Subcutaneous abdominal adipose tissue (tissue), 5 donors: ENCODE measurements at regions not wholly inside any gene's neighbourhood (a gene's known extent, or its start where the extent isn't known, plus 50 kb on each side); places are given as distances from the start of the nearest gene placed in this dataset.

Source experiments
- H3K27ac ChIP-seq: one replicate; pipeline ENCODE4 v1.7.0; 2013; ENCODE audit warnings: low read depth, mild to moderate bottlenecking, inconsistent platforms, low read length, moderate library complexity
- H3K27me3 ChIP-seq, 5 donors: one replicate each; pipeline ENCODE4 v1.7.0; 2013; ENCODE audit warnings: low read length in 5 of 5, inconsistent platforms in 1 of 5; ENCODE audit not compliant: control insufficient read depth in 5 of 5, insufficient read depth in 4 of 5
- H3K36me3 ChIP-seq, 5 donors: one replicate each; pipeline ENCODE4 v1.7.0; 2013; ENCODE audit warnings: low read length in 5 of 5; ENCODE audit not compliant: control insufficient read depth in 5 of 5, insufficient read depth in 5 of 5
- H3K4me1 ChIP-seq, 5 donors: one replicate each; pipeline ENCODE4 v1.7.0; 2013; ENCODE audit warnings: low read length in 5 of 5, mild to moderate bottlenecking in 3 of 5, moderate library complexity in 1 of 5; ENCODE audit not compliant: control insufficient read depth in 5 of 5, insufficient read depth in 5 of 5
- H3K4me3 ChIP-seq, 5 donors: one replicate each; pipeline ENCODE4 v1.7.0; 2013; ENCODE audit warnings: low read length in 5 of 5, low read depth in 1 of 5
- H3K9ac ChIP-seq, 5 donors: one replicate each; pipeline ENCODE4 v1.7.0; 2013; ENCODE audit warnings: low read length in 5 of 5, mild to moderate bottlenecking in 4 of 5, moderate library complexity in 3 of 5
- H3K9me3 ChIP-seq, 5 donors: one replicate each; pipeline ENCODE4 v1.7.0; 2013; ENCODE audit warnings: low read length in 5 of 5; ENCODE audit not compliant: control insufficient read depth in 5 of 5
- donor health status: healthy.
- donor health status: healthy.
- donor health status: healthy.
- donor health status: healthy.
- donor health status: healthy.

DNA sequence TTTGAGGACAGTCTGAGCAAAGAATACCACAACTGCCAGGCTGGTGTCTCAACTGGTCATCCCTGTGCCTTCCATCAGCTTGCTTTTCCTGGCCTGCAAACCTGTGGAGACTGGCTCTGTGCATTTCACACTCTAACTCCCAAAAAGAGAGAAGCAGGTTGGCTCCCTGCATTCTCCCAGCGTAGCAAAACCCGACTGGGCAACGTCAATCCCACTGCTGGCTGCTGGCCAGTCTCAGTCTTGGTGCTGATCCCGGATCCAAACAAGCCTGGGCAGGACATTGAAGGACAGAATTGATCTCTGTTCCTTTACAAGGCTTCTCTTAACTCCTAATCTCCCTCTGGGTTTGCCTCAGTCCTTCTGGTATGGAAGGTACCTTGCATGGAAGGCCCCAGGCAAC is 65.4 kb downstream of the FZD10 start:
- Histone ChIP-seq H3K9me3 (peaks cover 3 to 14% (median 6%) of the 10 kb centered on the region in 5 donors), H3K27ac (no peak overlapping the region), H3K36me3 (no peaks in the 10 kb centered on the region), H3K4me3 (no peak overlapping the region), H3K9ac (no peak overlapping the region), H3K27me3 (peaks cover 0 to 19% (median 14%) of the 10 kb centered on the region in 5 donors), H3K4me1 (no peaks in the 10 kb centered on the region)

DNA sequence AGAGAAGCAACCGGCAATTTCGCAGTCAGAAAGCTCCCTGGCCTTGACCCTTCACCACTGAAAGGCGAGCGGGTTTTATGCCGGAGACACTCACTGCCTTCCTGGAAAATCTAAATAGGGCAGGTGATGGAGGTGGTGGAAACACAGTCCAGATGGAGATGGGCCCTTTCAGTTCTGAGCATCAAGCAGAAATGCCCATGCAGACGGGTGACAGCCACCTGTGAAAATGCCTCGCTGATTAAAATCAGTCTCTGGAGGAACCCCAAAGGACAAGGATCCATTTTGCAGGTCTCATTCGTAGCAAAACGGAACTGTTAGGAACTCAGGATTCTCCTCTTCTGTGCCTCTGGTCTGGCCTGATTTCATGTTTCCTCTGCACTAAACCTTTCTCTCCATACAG is 74.2 kb downstream of the FZD10 start:
- no peak overlapping the region for H3K9ac ChIP-seq
- H3K9me3 ChIP-seq, result peaks cover 3 to 11% (median 4%) of the 10 kb centered on the region in 5 donors
- H3K27me3 ChIP-seq, result peaks cover 0 to 9% (median 3%) of the 10 kb centered on the region in 5 donors
- H3K4me1 ChIP-seq, result no peaks in the 10 kb centered on the region
- no peak overlapping the region for H3K4me3 ChIP-seq
- no peaks in the 10 kb centered on the region for H3K36me3 ChIP-seq
- H3K27ac ChIP-seq, result no peak overlapping the region

DNA sequence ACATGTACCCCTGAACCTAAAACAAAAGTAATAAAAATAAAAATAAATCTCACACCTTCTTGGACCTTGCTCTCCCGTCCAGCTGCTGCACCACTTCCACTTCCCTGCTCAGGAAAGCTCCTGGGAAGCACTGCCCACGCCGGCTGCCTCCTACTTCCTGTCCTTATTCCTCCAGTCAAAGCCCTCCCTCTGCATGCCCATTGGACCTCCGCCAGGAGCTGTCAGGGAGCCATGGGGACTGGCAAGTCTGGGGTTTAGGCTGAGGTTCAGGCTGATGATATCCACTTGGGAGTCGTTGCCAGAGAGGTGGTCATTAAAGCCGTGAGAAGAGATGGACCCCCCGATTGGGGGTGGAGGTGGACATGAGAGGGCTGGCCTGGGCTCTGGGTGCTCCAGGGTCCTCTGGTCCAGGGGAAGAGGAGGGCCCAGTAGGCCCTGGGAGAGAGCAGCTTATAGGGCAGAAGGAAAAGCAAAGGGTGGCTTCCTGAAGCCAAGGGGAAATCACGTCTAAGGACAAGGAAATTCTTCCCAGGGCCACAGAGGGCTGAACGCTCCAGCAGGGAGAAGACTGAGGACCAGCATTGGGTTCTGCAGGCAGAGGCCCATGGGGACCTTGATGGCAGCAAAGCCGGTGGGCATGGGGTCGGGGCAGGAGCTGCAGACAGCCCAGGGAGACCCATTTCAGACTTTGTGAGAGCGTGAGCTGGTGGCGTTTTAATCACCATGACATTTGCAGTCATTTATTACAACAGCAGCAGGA is 78.7 kb downstream of the FZD10 start:
- Histone ChIP-seq H3K4me1 (no peaks in the 10 kb centered on the region), H3K27me3 (peaks cover 0 to 3% (median 0%) of the 10 kb centered on the region in 5 donors), H3K27ac (no peak overlapping the region), H3K9me3 (no peaks in the 10 kb centered on the region), H3K36me3 (no peaks in the 10 kb centered on the region), H3K9ac (no peak overlapping the region), H3K4me3 (no peak overlapping the region)

DNA sequence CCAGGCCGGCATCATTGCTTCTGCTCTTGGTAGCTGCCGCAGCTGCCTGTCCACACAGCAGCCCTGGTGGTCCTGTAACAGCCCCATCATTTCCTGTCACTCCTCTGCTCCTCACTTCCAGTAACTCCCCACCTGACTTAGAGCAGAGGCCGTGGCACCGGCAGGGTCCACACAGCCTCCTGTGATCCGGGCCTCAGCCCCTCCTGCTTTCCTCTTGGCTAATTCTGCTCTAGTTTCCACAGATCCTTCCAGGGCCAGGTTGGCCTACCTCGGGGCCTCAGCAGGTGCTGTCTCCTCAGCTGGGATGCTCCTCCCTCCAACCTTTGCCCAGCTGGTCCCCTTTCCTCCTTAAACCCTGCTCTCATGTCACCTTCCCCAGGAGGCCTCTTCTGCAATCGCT is 80.2 kb downstream of the FZD10 start:
- H3K9ac ChIP-seq, result no peak overlapping the region
- no peak overlapping the region for H3K27ac ChIP-seq
- H3K4me3 ChIP-seq, result no peak overlapping the region

DNA sequence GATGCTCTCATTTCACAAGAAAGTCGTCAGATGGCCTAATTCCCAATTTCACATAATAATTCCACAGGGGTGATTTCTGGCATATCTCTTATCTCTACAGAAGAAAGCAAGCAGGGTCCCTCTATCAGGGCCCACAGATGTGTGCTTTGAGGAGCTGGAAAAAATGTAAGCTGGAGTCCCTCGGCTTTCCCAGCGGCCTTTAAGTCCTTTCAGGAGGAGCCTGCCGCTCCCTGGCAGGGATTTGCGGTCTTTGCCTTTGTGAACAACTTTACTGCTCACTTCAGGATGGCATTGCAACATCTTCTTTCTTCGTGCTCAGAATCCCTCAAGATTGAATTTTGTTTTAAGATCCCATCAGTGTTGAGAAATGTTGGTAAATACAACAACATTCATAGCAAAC is 83.0 kb downstream of the FZD10 start:
- Histone ChIP-seq H3K9ac (no peak overlapping the region), H3K4me3 (no peak overlapping the region), H3K36me3 (no peaks in the 10 kb centered on the region), H3K9me3 (no peaks in the 10 kb centered on the region), H3K4me1 (no peaks in the 10 kb centered on the region), H3K27ac (no peak overlapping the region), H3K27me3 (no peaks in the 10 kb centered on the region)

More for the DNA sequence above, 80.2 kb downstream of the FZD10 start:
- Histone ChIP-seq H3K27me3 (no peaks in the 10 kb centered on the region), H3K9me3 (no peaks in the 10 kb centered on the region), H3K36me3 (no peaks in the 10 kb centered on the region), H3K4me1 (no peaks in the 10 kb centered on the region)

DNA sequence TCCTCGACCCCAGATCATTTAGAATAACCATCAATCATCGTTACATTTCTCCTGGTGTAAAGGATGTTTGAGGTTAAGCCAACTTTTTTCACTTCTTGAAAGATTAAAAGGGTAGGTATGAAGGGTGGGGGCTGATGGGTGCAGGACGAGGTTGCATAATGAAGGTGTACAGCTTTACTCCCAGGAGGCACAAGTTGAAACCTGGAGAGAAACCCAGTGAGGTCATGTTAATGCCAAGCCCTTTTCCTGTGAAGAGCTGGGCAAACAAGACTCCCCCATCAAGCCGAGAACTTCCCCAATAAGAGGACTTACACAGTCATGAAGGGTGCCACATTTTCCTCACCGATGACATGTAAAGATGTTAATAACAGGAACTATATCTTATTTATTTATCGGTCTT is 84.3 kb downstream of the FZD10 start:
- no peak overlapping the region for H3K4me3 ChIP-seq
- H3K9me3 ChIP-seq, result no peaks in the 10 kb centered on the region
- H3K9ac ChIP-seq, result no peak overlapping the region
- H3K27me3 ChIP-seq, result no peaks in the 10 kb centered on the region
- H3K36me3 ChIP-seq, result no peaks in the 10 kb centered on the region
- no peaks in the 10 kb centered on the region for H3K4me1 ChIP-seq
- no peak overlapping the region for H3K27ac ChIP-seq

DNA sequence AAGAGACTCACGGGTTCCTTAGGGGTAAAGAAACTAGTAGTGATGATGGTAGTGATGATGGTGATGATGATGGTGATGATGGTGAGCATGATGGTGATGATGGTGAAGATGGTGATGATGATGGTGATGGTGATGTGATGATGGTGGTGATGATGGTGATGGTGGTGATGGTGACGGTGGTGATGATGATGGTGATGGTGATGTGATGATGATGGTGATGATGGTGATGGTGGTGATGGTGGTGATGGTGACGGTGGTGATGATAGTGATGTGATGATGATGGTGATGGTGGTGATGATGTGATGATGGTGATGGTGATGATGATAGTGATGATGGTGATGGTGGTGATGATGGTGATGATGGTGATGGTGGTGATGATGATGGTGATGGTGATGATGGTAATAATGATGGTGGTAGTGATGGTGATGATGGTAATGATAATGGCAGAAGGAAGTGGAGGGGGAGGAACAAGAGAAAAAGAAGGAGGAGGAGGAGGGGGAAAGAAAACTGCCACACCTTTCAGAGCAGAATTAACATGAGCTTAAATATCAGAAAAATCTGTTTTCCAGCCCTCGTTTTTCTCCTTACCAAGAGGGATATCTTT is 85.5 kb downstream of the FZD10 start:
- H3K27me3 ChIP-seq, result no peaks in the 10 kb centered on the region
- H3K4me3 ChIP-seq, result no peak overlapping the region
- no peaks in the 10 kb centered on the region for H3K9me3 ChIP-seq
- H3K36me3 ChIP-seq, result no peaks in the 10 kb centered on the region
- no peak overlapping the region for H3K9ac ChIP-seq
- H3K4me1 ChIP-seq, result no peaks in the 10 kb centered on the region
- no peak overlapping the region for H3K27ac ChIP-seq

DNA sequence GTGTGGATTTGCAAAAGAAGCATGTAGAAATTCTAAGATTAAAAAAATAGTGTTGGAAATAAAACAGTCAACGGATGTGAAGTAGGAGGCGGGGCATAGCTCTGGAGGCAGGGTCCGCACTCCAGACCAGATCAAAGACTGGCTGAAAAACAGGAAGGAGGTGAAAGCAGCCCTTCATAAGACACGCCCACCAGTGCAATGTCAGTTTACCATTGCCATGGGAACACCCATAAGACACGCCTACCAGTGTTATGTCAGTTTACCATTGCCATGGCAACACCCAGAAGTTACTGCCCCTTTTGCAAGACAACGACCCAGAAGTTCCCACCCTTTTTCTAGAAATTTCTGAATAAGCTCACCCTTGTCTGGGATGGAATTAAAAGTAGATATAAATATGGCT is 87.1 kb downstream of the FZD10 start:
- Histone ChIP-seq H3K9me3 (no peaks in the 10 kb centered on the region), H3K27me3 (no peaks in the 10 kb centered on the region), H3K36me3 (no peaks in the 10 kb centered on the region), H3K9ac (no peak overlapping the region), H3K27ac (no peak overlapping the region), H3K4me3 (no peak overlapping the region), H3K4me1 (no peaks in the 10 kb centered on the region)

DNA sequence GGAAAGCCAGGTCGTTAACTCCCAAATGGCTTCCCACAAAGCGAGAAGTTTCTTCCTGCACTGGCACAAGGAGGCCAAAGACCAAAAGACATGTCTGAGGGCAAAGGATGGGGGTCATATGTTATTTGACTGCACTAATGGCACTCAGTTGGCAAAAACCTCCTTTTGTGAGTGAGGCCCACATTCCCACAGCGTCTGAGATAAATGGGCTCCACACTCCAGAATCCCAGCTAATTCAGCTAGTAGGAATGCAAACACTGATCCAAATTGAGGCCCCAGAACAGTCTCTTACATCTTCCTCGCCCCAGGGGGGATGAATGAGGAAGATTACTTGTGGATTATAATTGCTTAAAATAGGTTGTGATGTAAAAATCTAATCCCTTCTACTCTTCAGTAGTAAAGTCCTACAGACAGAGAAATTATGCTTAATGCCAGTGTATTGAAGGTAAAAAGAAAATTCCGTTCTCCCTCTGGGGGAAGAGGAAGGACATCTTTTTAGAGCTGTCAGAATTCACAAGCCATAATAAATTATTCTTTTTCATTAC is 86.4 kb upstream of the PIWIL1 start:
- Histone ChIP-seq H3K4me3 (no peak overlapping the region), H3K9me3 (no peaks in the 10 kb centered on the region), H3K9ac (no peak overlapping the region), H3K27ac (no peak overlapping the region), H3K36me3 (no peaks in the 10 kb centered on the region), H3K4me1 (no peaks in the 10 kb centered on the region), H3K27me3 (no peaks in the 10 kb centered on the region)

DNA sequence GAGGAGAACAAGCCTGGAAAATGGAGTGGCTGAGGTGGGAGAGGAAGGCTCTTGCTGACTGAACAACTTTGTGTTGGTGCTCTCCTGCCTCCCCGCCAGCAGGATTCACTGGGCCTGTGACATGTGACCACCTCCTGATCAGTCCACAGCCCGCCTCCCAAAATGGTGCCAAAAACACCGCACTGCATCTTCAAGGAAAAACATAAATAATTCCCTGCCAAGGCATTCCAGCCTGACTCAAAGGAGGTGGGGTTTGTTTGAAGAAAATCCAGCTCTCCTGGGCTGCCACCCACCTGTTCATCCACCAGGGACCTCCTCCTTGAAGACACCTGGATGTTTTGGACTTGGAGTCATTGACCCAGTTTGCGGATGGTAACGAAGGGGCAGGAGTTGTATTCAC is 83.8 kb upstream of the PIWIL1 start:
- Histone ChIP-seq H3K27ac (no peak overlapping the region), H3K36me3 (no peaks in the 10 kb centered on the region), H3K4me3 (no peak overlapping the region), H3K4me1 (no peaks in the 10 kb centered on the region), H3K9ac (no peak overlapping the region), H3K27me3 (peaks cover 0 to 2% (median 0%) of the 10 kb centered on the region in 5 donors), H3K9me3 (no peaks in the 10 kb centered on the region)
